KMS-11 (cell line): ENCODE measurements at regions not wholly inside any gene's neighbourhood (a gene's known extent, or its start where the extent isn't known, plus 50 kb on each side); places are given as distances from the start of the nearest gene placed in this dataset.

Experiments
- H2AFZ ChIP-seq: fragments of 200-600 bp; sonication (generic); 2 replicates; pipeline ENCODE4 v1.6.1; 2016; ENCODE audit warnings: antibody characterized with exemption, mixed run types, low read depth
- H3K27ac ChIP-seq: fragments of 200-600 bp; sonication (generic); 2 replicates; pipeline ENCODE4 v1.6.1; 2016; ENCODE audit warnings: mild to moderate bottlenecking, mixed run types
- H3K27me3 ChIP-seq: fragments of 200-600 bp; sonication (generic); 2 replicates; pipeline ENCODE4 v1.6.1; 2017; ENCODE audit warnings: mild to moderate bottlenecking, low read depth, mixed run types, moderate library complexity; ENCODE audit not compliant: insufficient read depth
- H3K36me3 ChIP-seq: fragments of 200-600 bp; sonication (generic); 2 replicates; pipeline ENCODE4 v1.6.1; 2017; ENCODE audit warnings: mild to moderate bottlenecking, mixed run types; ENCODE audit not compliant: insufficient read depth
- H3K4me1 ChIP-seq: fragments of 200-600 bp; sonication (generic); 2 replicates; pipeline ENCODE4 v1.6.1; 2016; ENCODE audit warnings: mild to moderate bottlenecking, low read depth, mixed run types; ENCODE audit not compliant: poor library complexity, severe bottlenecking
- H3K4me2 ChIP-seq: fragments of 200-600 bp; sonication (generic); 2 replicates; pipeline ENCODE4 v1.7.0; 2016; ENCODE audit warnings: mild to moderate bottlenecking, mixed run types
- H3K4me3 ChIP-seq: fragments of 200-600 bp; sonication (generic); IDR thresholded peaks from 2 replicates; pipeline ENCODE4 v1.6.1; 2017; ENCODE audit warnings: low read depth, low read length, mixed read lengths; ENCODE audit not compliant: insufficient read depth
- H3K79me2 ChIP-seq: fragments of 200-600 bp; sonication (generic); 2 replicates; pipeline ENCODE4 v1.6.1; 2016; ENCODE audit warnings: low read depth, mixed run types; ENCODE audit not compliant: insufficient read depth
- H3K9ac ChIP-seq: fragments of 200-600 bp; sonication (generic); 2 replicates; pipeline ENCODE4 v1.6.1; 2016; ENCODE audit warnings: mild to moderate bottlenecking, mixed run types
- H4K20me1 ChIP-seq: fragments of 200-600 bp; sonication (generic); 2 replicates; pipeline ENCODE4 v1.6.1; 2016; ENCODE audit warnings: mild to moderate bottlenecking, mixed run types; ENCODE audit not compliant: insufficient read depth
- TF ChIP-seq, protein P1 (sequence below): fragments of 200-600 bp; sonication (generic); conservative IDR thresholded peaks from 2 replicates; pipeline ENCODE4 v1.6.1; 2017; ENCODE audit warnings: low read depth, mild to moderate bottlenecking, antibody characterized with exemption, low read length, moderate library complexity, mixed read lengths

DNA sequence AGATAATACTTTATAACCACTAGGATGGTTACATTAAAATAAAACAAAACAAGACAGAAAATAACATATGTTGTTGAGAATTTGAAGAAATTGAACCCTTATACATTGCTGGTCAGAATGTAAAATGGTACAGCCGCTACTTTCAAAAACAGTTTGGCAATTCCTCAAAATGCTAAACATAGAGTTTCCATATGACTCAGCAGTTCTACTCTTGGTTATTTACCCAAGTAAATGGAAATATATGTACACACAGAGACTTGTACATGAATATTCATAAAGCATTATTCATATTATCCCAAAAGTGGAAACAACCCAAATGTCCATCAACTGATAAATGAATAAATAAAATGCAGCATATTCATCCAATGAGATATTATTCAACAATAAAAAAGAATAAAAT lies 92.5 kb upstream of the LRATD1 start:
- no peaks in the 10 kb centered on the region for H3K36me3 ChIP-seq

DNA sequence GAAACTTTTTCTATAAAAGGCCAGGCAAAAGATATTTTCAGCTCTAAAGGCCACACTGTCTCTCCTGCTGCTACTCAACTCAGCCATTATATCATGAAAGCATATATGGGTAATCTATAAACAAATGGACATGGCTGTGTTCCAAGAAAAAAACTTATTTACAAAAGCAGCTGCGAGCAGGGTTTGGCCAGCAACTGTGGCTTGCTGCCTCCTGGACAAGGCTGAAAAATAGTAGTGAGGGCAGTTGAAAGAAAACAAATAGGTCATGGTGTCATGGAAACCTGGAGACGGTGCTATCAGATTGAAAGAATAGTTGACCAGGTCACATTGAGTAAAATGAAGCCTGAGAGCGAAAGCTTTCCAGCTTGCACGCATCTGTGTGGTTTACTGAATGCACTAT lies 89.2 kb upstream of the LRATD1 start:
- no peaks in the 10 kb centered on the region for H3K27me3 ChIP-seq
- no peak overlapping the region for H2AFZ ChIP-seq
- no peaks in the 10 kb centered on the region for H3K36me3 ChIP-seq
- no peaks in the 10 kb centered on the region for H3K79me2 ChIP-seq
- no peak overlapping the region for H3K4me3 ChIP-seq
- H3K4me2 ChIP-seq = no peak overlapping the region
- TF ChIP-seq, protein P1, sequence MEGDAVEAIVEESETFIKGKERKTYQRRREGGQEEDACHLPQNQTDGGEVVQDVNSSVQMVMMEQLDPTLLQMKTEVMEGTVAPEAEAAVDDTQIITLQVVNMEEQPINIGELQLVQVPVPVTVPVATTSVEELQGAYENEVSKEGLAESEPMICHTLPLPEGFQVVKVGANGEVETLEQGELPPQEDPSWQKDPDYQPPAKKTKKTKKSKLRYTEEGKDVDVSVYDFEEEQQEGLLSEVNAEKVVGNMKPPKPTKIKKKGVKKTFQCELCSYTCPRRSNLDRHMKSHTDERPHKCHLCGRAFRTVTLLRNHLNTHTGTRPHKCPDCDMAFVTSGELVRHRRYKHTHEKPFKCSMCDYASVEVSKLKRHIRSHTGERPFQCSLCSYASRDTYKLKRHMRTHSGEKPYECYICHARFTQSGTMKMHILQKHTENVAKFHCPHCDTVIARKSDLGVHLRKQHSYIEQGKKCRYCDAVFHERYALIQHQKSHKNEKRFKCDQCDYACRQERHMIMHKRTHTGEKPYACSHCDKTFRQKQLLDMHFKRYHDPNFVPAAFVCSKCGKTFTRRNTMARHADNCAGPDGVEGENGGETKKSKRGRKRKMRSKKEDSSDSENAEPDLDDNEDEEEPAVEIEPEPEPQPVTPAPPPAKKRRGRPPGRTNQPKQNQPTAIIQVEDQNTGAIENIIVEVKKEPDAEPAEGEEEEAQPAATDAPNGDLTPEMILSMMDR = no peak
- H3K27ac ChIP-seq = no peak overlapping the region
- H3K4me1 ChIP-seq = no peaks in the 10 kb centered on the region
- H3K9ac ChIP-seq = no peak overlapping the region
- no peaks in the 10 kb centered on the region for H4K20me1 ChIP-seq

More for the DNA sequence above, 92.5 kb upstream of the LRATD1 start:
- Histone ChIP-seq H4K20me1 (no peaks in the 10 kb centered on the region), H2AFZ (no peak overlapping the region), H3K4me3 (no peak overlapping the region), H3K9ac (no peak overlapping the region), H3K4me2 (no peak overlapping the region), H3K27me3 (no peaks in the 10 kb centered on the region), H3K79me2 (no peaks in the 10 kb centered on the region), H3K27ac (no peak overlapping the region), H3K4me1 (no peaks in the 10 kb centered on the region)
- TF ChIP-seq, protein P1 = no peak

DNA sequence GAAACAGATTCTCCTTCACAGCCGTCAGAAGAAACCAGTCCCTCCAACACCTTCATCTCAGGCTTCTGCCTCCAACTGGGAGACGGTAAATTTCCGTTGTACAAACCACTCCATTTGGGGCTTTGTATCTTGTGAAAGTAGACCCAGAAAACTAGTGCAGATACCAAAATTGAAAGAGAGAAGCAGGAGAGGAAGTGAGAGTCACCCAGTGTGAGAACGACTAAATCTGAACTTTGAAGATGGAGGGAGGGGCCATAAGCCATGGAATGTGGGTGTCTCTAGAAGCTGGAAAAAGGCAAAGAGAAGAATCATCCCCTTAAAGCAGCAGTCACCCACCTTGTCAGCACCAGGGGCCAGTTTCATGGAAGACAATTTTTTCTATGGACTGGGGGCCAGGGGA lies 88.3 kb upstream of the LRATD1 start:
- Histone ChIP-seq H3K4me3 (no peak overlapping the region), H4K20me1 (no peaks in the 10 kb centered on the region), H3K4me2 (no peak overlapping the region), H3K79me2 (no peaks in the 10 kb centered on the region), H3K36me3 (no peaks in the 10 kb centered on the region), H3K27ac (no peak overlapping the region), H3K9ac (no peak overlapping the region), H3K27me3 (no peaks in the 10 kb centered on the region), H3K4me1 (no peaks in the 10 kb centered on the region), H2AFZ (no peak overlapping the region)
- TF ChIP-seq, protein P1 = no peak

DNA sequence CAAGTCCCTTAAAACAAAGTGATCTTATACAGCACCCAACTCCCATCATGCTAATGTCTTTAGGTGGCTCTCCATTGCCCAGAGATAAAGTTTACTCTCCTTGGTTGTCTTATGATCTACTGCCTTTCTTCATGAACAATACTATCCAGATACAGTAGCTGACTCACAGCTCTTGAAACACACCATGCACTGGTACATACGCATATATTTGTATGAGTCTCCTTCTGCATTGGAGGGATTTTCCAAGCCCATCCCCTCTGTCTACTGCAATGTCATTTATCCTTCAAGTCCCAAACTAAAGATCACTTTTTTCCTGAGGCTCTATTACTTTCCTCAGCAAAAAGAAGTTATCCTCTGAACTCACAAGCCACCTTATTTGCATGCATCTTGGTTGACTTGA lies 84.7 kb upstream of the LRATD1 start:
- Histone ChIP-seq H3K4me2 (no peak overlapping the region), H3K79me2 (no peaks in the 10 kb centered on the region), H3K9ac (no peak overlapping the region), H4K20me1 (no peaks in the 10 kb centered on the region), H3K4me1 (no peaks in the 10 kb centered on the region), H3K36me3 (no peaks in the 10 kb centered on the region), H3K4me3 (no peak overlapping the region), H3K27ac (no peak overlapping the region), H2AFZ (no peak overlapping the region), H3K27me3 (no peaks in the 10 kb centered on the region)
- TF ChIP-seq, protein P1 = no peak

DNA sequence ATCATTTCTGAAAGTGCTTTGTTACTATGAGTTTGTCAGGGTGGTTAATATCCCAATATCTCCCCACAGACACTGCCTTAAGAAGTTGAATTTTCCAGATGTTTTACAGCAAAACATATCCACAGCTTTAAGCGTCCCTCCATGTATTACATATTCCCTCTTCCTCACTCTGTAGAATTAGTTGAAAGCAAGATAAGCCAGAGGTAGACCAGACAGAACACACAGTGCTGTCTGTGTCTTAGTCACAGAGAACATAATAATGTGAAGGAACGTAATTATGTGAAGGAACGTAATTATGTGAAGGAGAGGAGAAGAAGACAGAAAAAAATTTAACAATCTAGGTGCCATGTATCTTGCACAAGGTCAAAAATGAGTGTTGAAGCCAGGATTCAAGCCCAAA lies 81.9 kb upstream of the LRATD1 start:
- no peaks in the 10 kb centered on the region; the same call in 1 of the 2 replicates for H3K36me3 ChIP-seq
- no peak overlapping the region for H3K27ac ChIP-seq
- no peaks in the 10 kb centered on the region for H3K4me1 ChIP-seq
- H3K4me3 ChIP-seq = no peak overlapping the region
- no peaks in the 10 kb centered on the region for H4K20me1 ChIP-seq
- TF ChIP-seq, protein P1 = no peak
- no peaks in the 10 kb centered on the region for H3K27me3 ChIP-seq
- H2AFZ ChIP-seq = no peak overlapping the region
- H3K4me2 ChIP-seq = no peak overlapping the region
- H3K79me2 ChIP-seq = no peaks in the 10 kb centered on the region
- no peak overlapping the region for H3K9ac ChIP-seq
